ENCODE measurements at regions not wholly inside any gene's neighbourhood (a gene's known extent, or its start where the extent isn't known, plus 50 kb on each side); places are given as distances from the start of the nearest gene placed in this dataset.

- DNase-seq (ENCODE audit: low spot score) = no peak
- Mint-ChIP-seq H3K27me3 (ENCODE audit: low read depth) (no peaks in the 10 kb centered on the region), H3K36me3 (ENCODE audit: low read depth) (no peaks in the 10 kb centered on the region), H3K9me3 (ENCODE audit: low read depth) (no peaks in the 10 kb centered on the region), H3K4me1 (ENCODE audit: low read depth) (no peaks in the 10 kb centered on the region), H3K4me3 (ENCODE audit: unreplicated experiment) (no peak overlapping the region), H3K27ac (ENCODE audit: unreplicated experiment) (no peak overlapping the region)
- no peak for TF ChIP-seq CTCF (IDR thresholded peaks at IDR 0.05)
These were observed 72.0 kb upstream of the NR4A3 start for GRCh38 chr9:99749641-99750040.

- H3K9me3 Mint-ChIP-seq (ENCODE audit: low read depth) = no peaks in the 10 kb centered on the region
- no peak for TF ChIP-seq CTCF (IDR thresholded peaks at IDR 0.05)
- H3K27ac Mint-ChIP-seq (ENCODE audit: unreplicated experiment) = no peak overlapping the region
- DNase-seq (ENCODE audit: low spot score) = no peak
- no peaks in the 10 kb centered on the region for H3K27me3 Mint-ChIP-seq (ENCODE audit: low read depth)
- no peaks in the 10 kb centered on the region for H3K36me3 Mint-ChIP-seq (ENCODE audit: low read depth)
- no peak overlapping the region for H3K4me3 Mint-ChIP-seq (ENCODE audit: unreplicated experiment)
- H3K4me1 Mint-ChIP-seq (ENCODE audit: low read depth) = no peaks in the 10 kb centered on the region
These were observed 71.2 kb upstream of the NR4A3 start for GRCh38 chr9:99750526-99750925.

- no peaks in the 10 kb centered on the region for H3K27me3 Mint-ChIP-seq (ENCODE audit: low read depth)
- H3K9me3 Mint-ChIP-seq (ENCODE audit: low read depth) = no peaks in the 10 kb centered on the region
- H3K4me3 Mint-ChIP-seq (ENCODE audit: unreplicated experiment) = no peak overlapping the region
- H3K36me3 Mint-ChIP-seq (ENCODE audit: low read depth) = no peaks in the 10 kb centered on the region
- TF ChIP-seq CTCF (IDR thresholded peaks at IDR 0.05) = no peak
- DNase-seq (ENCODE audit: low spot score) = no peak
- H3K27ac Mint-ChIP-seq (ENCODE audit: unreplicated experiment) = no peak overlapping the region
- H3K4me1 Mint-ChIP-seq (ENCODE audit: low read depth) = no peaks in the 10 kb centered on the region
These were observed 69.1 kb upstream of the NR4A3 start for GRCh38 chr9:99752417-99753109.

GRCh38 chr9:99753436-99753835 lies 68.2 kb upstream of the NR4A3 start:
- no peak for DNase-seq (ENCODE audit: low spot score)
- Mint-ChIP-seq H3K9me3 (ENCODE audit: low read depth) (no peaks in the 10 kb centered on the region), H3K36me3 (ENCODE audit: low read depth) (no peaks in the 10 kb centered on the region), H3K27me3 (ENCODE audit: low read depth) (no peaks in the 10 kb centered on the region), H3K27ac (ENCODE audit: unreplicated experiment) (no peak overlapping the region), H3K4me3 (ENCODE audit: unreplicated experiment) (no peak overlapping the region), H3K4me1 (ENCODE audit: low read depth) (no peaks in the 10 kb centered on the region)
- no peak for TF ChIP-seq CTCF (IDR thresholded peaks at IDR 0.05)

- DNase-seq (ENCODE audit: low spot score) = no peak
These were observed 61.3 kb upstream of the NR4A3 start for GRCh38 chr9:99760421-99760820.

More at GRCh38 chr9:99760421-99760820, 61.3 kb upstream of the NR4A3 start:
- no peaks in the 10 kb centered on the region for H3K9me3 Mint-ChIP-seq (ENCODE audit: low read depth)
- H3K4me1 Mint-ChIP-seq (ENCODE audit: low read depth) = no peaks in the 10 kb centered on the region
- H3K27ac Mint-ChIP-seq (ENCODE audit: unreplicated experiment) = no peak overlapping the region
- TF ChIP-seq CTCF (IDR thresholded peaks at IDR 0.05) = no peak
- H3K4me3 Mint-ChIP-seq (ENCODE audit: unreplicated experiment) = no peak overlapping the region
- no peaks in the 10 kb centered on the region for H3K27me3 Mint-ChIP-seq (ENCODE audit: low read depth)
- H3K36me3 Mint-ChIP-seq (ENCODE audit: low read depth) = no peaks in the 10 kb centered on the region

All from chondrocyte (in vitro differentiated cells).